Mesendoderm (in vitro differentiated cells): ENCODE measurements at regions not wholly inside any gene's neighbourhood (a gene's known extent, or its start where the extent isn't known, plus 50 kb on each side); places are given as distances from the start of the nearest gene placed in this dataset.
A peak's percentile ranks its signal among the peaks of the same experiment; 100 is the strongest.

Source experiments
- DNase-seq: peaks from one replicate; pipeline ENCODE4 v3.0.0; 2013
- H2AK5ac ChIP-seq: 2 replicates; pipeline ENCODE4 v1.6.1; 2013; ENCODE audit warnings: low read length, inconsistent platforms
- H2BK120ac ChIP-seq: 2 replicates; pipeline ENCODE4 v1.6.1; 2013; ENCODE audit warnings: low read depth, mild to moderate bottlenecking, low read length, moderate library complexity, mixed read lengths
- H2BK15ac ChIP-seq: replicated peaks from 2 replicates; pipeline ENCODE4 v1.6.1; 2013; ENCODE audit warnings: low read depth, mild to moderate bottlenecking, moderate library complexity
- H2BK5ac ChIP-seq: 2 replicates; pipeline ENCODE4 v1.6.1; 2013; ENCODE audit warnings: low read length, inconsistent platforms
- H3K18ac ChIP-seq: 2 replicates; pipeline ENCODE4 v1.6.1; 2013; ENCODE audit warnings: mild to moderate bottlenecking, low read length, mixed read lengths
- H3K23ac ChIP-seq: one replicate; pipeline ENCODE4 v1.6.1; 2013; ENCODE audit warnings: low read length
- H3K27ac ChIP-seq: 2 replicates; pipeline ENCODE4 v1.5.1; 2013; ENCODE audit warnings: low read depth, mild to moderate bottlenecking, inconsistent platforms, low read length, moderate library complexity
- H3K27me3 ChIP-seq: 2 replicates; pipeline ENCODE4 v1.6.1; 2013; ENCODE audit warnings: low read length, control low read depth, mild to moderate bottlenecking, inconsistent platforms; ENCODE audit not compliant: insufficient read depth, poor library complexity
- H3K36me3 ChIP-seq: 2 replicates; pipeline ENCODE4 v1.6.1; 2013; ENCODE audit warnings: low read length, inconsistent platforms; ENCODE audit not compliant: control insufficient read depth, insufficient read depth
- H3K4ac ChIP-seq: one replicate; pipeline ENCODE4 v1.6.1; 2013; ENCODE audit warnings: low read depth, mild to moderate bottlenecking, low read length, moderate library complexity
- H3K4me1 ChIP-seq: 2 replicates; pipeline ENCODE4 v1.6.1; 2013; ENCODE audit warnings: low read depth, low read length, inconsistent platforms; ENCODE audit not compliant: control insufficient read depth
- H3K4me2 ChIP-seq: 2 replicates; pipeline ENCODE4 v1.6.1; 2013; ENCODE audit warnings: low read length
- H3K4me3 ChIP-seq: 2 replicates; pipeline ENCODE4 v1.5.1; 2013; ENCODE audit warnings: mild to moderate bottlenecking, low read length
- H3K56ac ChIP-seq: one replicate; pipeline ENCODE4 v1.6.1; 2013; ENCODE audit warnings: low read length
- H3K79me1 ChIP-seq: 2 replicates; pipeline ENCODE4 v1.6.1; 2013; ENCODE audit warnings: low read length, inconsistent platforms
- H3K79me2 ChIP-seq: 2 replicates; pipeline ENCODE4 v1.6.1; 2013; ENCODE audit warnings: mild to moderate bottlenecking, low read length; ENCODE audit not compliant: control insufficient read depth, insufficient read depth
- H3K9ac ChIP-seq: 2 replicates; pipeline ENCODE4 v1.6.1; 2013; ENCODE audit warnings: low read length, inconsistent platforms
- H4K5ac ChIP-seq: one replicate; pipeline ENCODE4 v1.6.1; 2013; ENCODE audit warnings: low read length
- H4K8ac ChIP-seq: one replicate; pipeline ENCODE4 v1.6.1; 2013; ENCODE audit warnings: low read depth, mild to moderate bottlenecking, control low read depth, low read length, moderate library complexity
- WGBS: extraction: QIAGEN DNeasy Blood & Tissue Kit; methylation state at CpG from one replicate; pipeline ENCODE4 v1.1.7; 2013; ENCODE audit warnings: low lambda C conversion rate, missing lambda C conversion rate; ENCODE audit not compliant: insufficient coverage; ENCODE audit errors: extremely low coverage; 5-methylcytosine and 5-hydroxymethylcytosine counted together

GRCh38 chr11:13111813-13112130, 102.7 kb downstream of the RASSF10 start:
- no peaks in the 10 kb centered on the region for H3K79me2 ChIP-seq
- H2AK5ac ChIP-seq, result peak overlapping the region; percentile 66
- H2BK15ac ChIP-seq, result peak overlapping the region; percentile 61
- no peaks in the 10 kb centered on the region for H3K36me3 ChIP-seq
- no peak overlapping the region for H3K9ac ChIP-seq
- peak overlapping the region; percentile 66 for H3K56ac ChIP-seq
- peaks cover 14% of the 10 kb centered on the region for H3K4me1 ChIP-seq
- peak overlapping the region; percentile 93 for H2BK5ac ChIP-seq
- H3K79me1 ChIP-seq, result no peaks in the 10 kb centered on the region
- peak overlapping the region; percentile 46 for H3K27ac ChIP-seq
- no peaks in the 10 kb centered on the region for H3K27me3 ChIP-seq
- DNase-seq, result no peak
- H4K5ac ChIP-seq, result no peak overlapping the region
- H3K23ac ChIP-seq, result peak overlapping the region; percentile 1
- no peak overlapping the region for H4K8ac ChIP-seq
- H3K4ac ChIP-seq, result peak overlapping the region; percentile 48
- H3K4me2 ChIP-seq, result no peak overlapping the region
- peak overlapping the region; percentile 70 for H3K18ac ChIP-seq
- H2BK120ac ChIP-seq, result no peak overlapping the region
- H3K4me3 ChIP-seq, result no peak overlapping the region
- no CpG with 5 or more reads among the region's 6 CpGs for WGBS

- H2BK5ac ChIP-seq, result no peak overlapping the region
- no peaks in the 10 kb centered on the region for H3K79me1 ChIP-seq
- peaks cover 6% of the 10 kb centered on the region for H3K4me1 ChIP-seq
- H4K5ac ChIP-seq, result no peak overlapping the region
- no peak overlapping the region for H4K8ac ChIP-seq
- H3K27me3 ChIP-seq, result no peaks in the 10 kb centered on the region
- H3K4me2 ChIP-seq, result no peak overlapping the region
- no peak overlapping the region for H2AK5ac ChIP-seq
- H2BK15ac ChIP-seq, result peak overlapping the region; percentile 89
- no peak overlapping the region for H3K4me3 ChIP-seq
- peak overlapping the region; percentile 88 for H3K18ac ChIP-seq
- no peaks in the 10 kb centered on the region for H3K79me2 ChIP-seq
- no peak overlapping the region for H3K27ac ChIP-seq
- H3K23ac ChIP-seq, result no peak overlapping the region
- H3K36me3 ChIP-seq, result no peaks in the 10 kb centered on the region
- H3K9ac ChIP-seq, result no peak overlapping the region
- H3K56ac ChIP-seq, result peak overlapping the region; percentile 47
- WGBS, result no CpG with 5 or more reads among the region's 6 CpGs
- peak overlapping the region; percentile 84 for H3K4ac ChIP-seq
- H2BK120ac ChIP-seq, result peak overlapping the region; percentile 10
- peak; percentile 97 for DNase-seq
Observed at GRCh38 chr11:13114566-13115379, 105.7 kb downstream of the RASSF10 start.

GRCh38 chr11:13115380-13115675, 106.2 kb downstream of the RASSF10 start:
- Histone ChIP-seq H2BK15ac (no peak overlapping the region), H3K79me1 (no peaks in the 10 kb centered on the region), H3K4ac (no peak overlapping the region), H3K27ac (no peak overlapping the region), H2AK5ac (no peak overlapping the region), H3K23ac (no peak overlapping the region), H3K27me3 (no peaks in the 10 kb centered on the region), H2BK120ac (peak overlapping the region; percentile 10), H4K5ac (no peak overlapping the region), H2BK5ac (no peak overlapping the region), H3K36me3 (no peaks in the 10 kb centered on the region), H3K9ac (no peak overlapping the region), H3K4me2 (no peak overlapping the region), H3K79me2 (no peaks in the 10 kb centered on the region), H4K8ac (no peak overlapping the region), H3K4me1 (peaks cover 6% of the 10 kb centered on the region), H3K4me3 (no peak overlapping the region), H3K18ac (no peak overlapping the region), H3K56ac (no peak overlapping the region)
- no CpG with 5 or more reads among the region's 1 CpG for WGBS
- DNase-seq, result no peak

- Histone ChIP-seq H3K18ac (no peak overlapping the region), H3K27me3 (no peaks in the 10 kb centered on the region), H3K9ac (no peak overlapping the region), H3K23ac (no peak overlapping the region), H3K4me3 (no peak overlapping the region), H3K79me2 (no peaks in the 10 kb centered on the region), H3K4me2 (no peak overlapping the region), H4K5ac (no peak overlapping the region), H2BK120ac (no peak overlapping the region), H3K4ac (no peak overlapping the region), H2AK5ac (no peak overlapping the region), H2BK15ac (no peak overlapping the region), H3K79me1 (no peaks in the 10 kb centered on the region), H4K8ac (no peak overlapping the region), H3K4me1 (peaks cover 6% of the 10 kb centered on the region), H3K36me3 (no peaks in the 10 kb centered on the region), H3K27ac (no peak overlapping the region), H2BK5ac (no peak overlapping the region), H3K56ac (no peak overlapping the region)
- WGBS, result no CpG with 5 or more reads among the region's 2 CpGs
- no peak for DNase-seq
Observed at GRCh38 chr11:13116491-13116890, 107.4 kb downstream of the RASSF10 start.

GRCh38 chr11:13117344-13117743, 108.2 kb downstream of the RASSF10 start:
- Histone ChIP-seq H3K4me2 (no peak overlapping the region), H4K8ac (no peak overlapping the region), H2BK15ac (no peak overlapping the region), H3K4ac (no peak overlapping the region), H2BK5ac (no peak overlapping the region), H3K18ac (no peak overlapping the region), H3K4me1 (no peaks in the 10 kb centered on the region), H3K56ac (no peak overlapping the region), H4K5ac (no peak overlapping the region), H2BK120ac (no peak overlapping the region), H2AK5ac (no peak overlapping the region), H3K36me3 (no peaks in the 10 kb centered on the region), H3K79me1 (no peaks in the 10 kb centered on the region), H3K9ac (no peak overlapping the region), H3K27me3 (no peaks in the 10 kb centered on the region), H3K4me3 (no peak overlapping the region), H3K79me2 (no peaks in the 10 kb centered on the region), H3K23ac (no peak overlapping the region), H3K27ac (no peak overlapping the region)
- WGBS, result no CpG with 5 or more reads among the region's 4 CpGs
- DNase-seq, result no peak

- Histone ChIP-seq H3K4ac (no peak overlapping the region), H3K27me3 (no peaks in the 10 kb centered on the region), H4K5ac (no peak overlapping the region), H3K4me2 (no peak overlapping the region), H3K4me1 (no peaks in the 10 kb centered on the region), H3K9ac (no peak overlapping the region), H3K4me3 (no peak overlapping the region), H2BK120ac (no peak overlapping the region), H3K56ac (no peak overlapping the region), H3K23ac (no peak overlapping the region), H2BK15ac (no peak overlapping the region), H2BK5ac (no peak overlapping the region), H4K8ac (no peak overlapping the region), H3K36me3 (no peaks in the 10 kb centered on the region), H3K79me1 (no peaks in the 10 kb centered on the region), H3K18ac (no peak overlapping the region), H3K27ac (no peak overlapping the region), H3K79me2 (no peaks in the 10 kb centered on the region), H2AK5ac (no peak overlapping the region)
- DNase-seq, result no peak
- no CpG with 5 or more reads among the region's 5 CpGs for WGBS
Observed at GRCh38 chr11:13118194-13118593, 109.1 kb downstream of the RASSF10 start.
